Body of pancreas (tissue), 4 donors: ENCODE measurements at regions not wholly inside any gene's neighbourhood (a gene's known extent, or its start where the extent isn't known, plus 50 kb on each side); places are given as distances from the start of the nearest gene placed in this dataset.

Experiments used
- ATAC-seq: fragments of 150-250 bp; one replicate; pipeline ENCODE4 v1.9.1; 2016
- DNase-seq, 4 donors: peaks; one replicate each; pipeline ENCODE4 v3.0.0-alpha.2; 2019
- H3K27ac ChIP-seq, 4 donors: fragments of 200-600 bp; sonication (generic); 1 replicate in 3 of 4; 2 replicates in 1 of 4; pipeline versions ENCODE4 v1.5.1 to v1.6.1; 2016 to 2019; ENCODE audit warnings: mild to moderate bottlenecking in 1 of 4, mixed read lengths in 1 of 4, moderate library complexity in 1 of 4
- H3K27me3 ChIP-seq, 2 donors: fragments of 200-600 bp; sonication (generic); one replicate each; pipeline ENCODE4 v1.6.0; 2016; ENCODE audit warnings: mild to moderate bottlenecking in 1 of 2
- H3K36me3 ChIP-seq, 2 donors: fragments of 200-600 bp; sonication (generic); replicated peaks in 1 of 2; 2 replicates each; pipeline ENCODE4 v1.5.1; 2016; ENCODE audit warnings: low read depth in 2 of 2; ENCODE audit not compliant: insufficient read depth in 1 of 2
- H3K4me1 ChIP-seq: fragments of 200-600 bp; sonication (generic); one replicate; pipeline ENCODE4 v1.6.0; 2016
- H3K4me3 ChIP-seq, 2 donors: fragments of 200-600 bp; sonication (generic); 1 replicate in 1 of 2; 2 replicates in 1 of 2; pipeline ENCODE4 v1.5.1; 2016 to 2019
- H3K9me3 ChIP-seq, 3 donors: fragments of 200-600 bp; sonication (generic); 1 replicate in 2 of 3; 2 replicates in 1 of 3; pipeline ENCODE4 v1.5.1; 2016
- CTCF ChIP-seq, 7 experiments: fragments of 450-650 bp in 4 of 7; fragments of 200-600 bp in 3 of 7; sonication (generic) in 3 of 7; IDR thresholded peaks; one replicate each; pipeline ENCODE4 v1.5.1; 2016 to 2019; ENCODE audit warnings: antibody characterized with exemption in 7 of 7
- POLR2A ChIP-seq, 3 donors: fragments of 450-650 bp; IDR thresholded peaks; one replicate each; pipeline ENCODE4 v1.6.1; 2016; ENCODE audit warnings: antibody characterized with exemption in 3 of 3, mild to moderate bottlenecking in 2 of 3
- WGBS, 2 donors: methylation state at CpG; one replicate each; pipeline ENCODE4 v1.1.5; 2017; 5-methylcytosine and 5-hydroxymethylcytosine counted together
- intact Hi-C: fragments of 100-400 bp; cut with DNase I; formaldehyde crosslinking; loops from one replicate; pipeline ENCODE4 v1.15.1; 2023

GRCh38 chr9:22683700-22684075 is 237.1 kb downstream of the DMRTA1 start:
- ATAC-seq (no peak), DNase-seq (no peak)
- intact Hi-C loops, result no loop called here
- 38 to 42% methylated on average over 2 of the region's 2 CpGs for WGBS, 2 donors
- Histone ChIP-seq H3K27ac (no peak overlapping the region), H3K4me3 (no peak overlapping the region), H3K4me1 (no peaks in the 10 kb centered on the region), H3K27me3 (no peaks in the 10 kb centered on the region), H3K36me3 (no peaks in the 10 kb centered on the region), H3K9me3 (no peaks in the 10 kb centered on the region)
- TF ChIP-seq CTCF (IDR thresholded peaks at IDR 0.05) (no peak), POLR2A (IDR thresholded peaks at IDR 0.05) (no peak)

GRCh38 chr9:22693156-22693555 is 246.5 kb downstream of the DMRTA1 start:
- no peak for DNase-seq
- no peak for ATAC-seq
- Histone ChIP-seq H3K27me3 (no peaks in the 10 kb centered on the region), H3K9me3 (no peaks in the 10 kb centered on the region), H3K4me3 (no peak overlapping the region), H3K36me3 (no peaks in the 10 kb centered on the region), H3K4me1 (no peaks in the 10 kb centered on the region), H3K27ac (no peak overlapping the region)
- TF ChIP-seq POLR2A (IDR thresholded peaks at IDR 0.05) (no peak), CTCF (IDR thresholded peaks at IDR 0.05) (no peak)
- WGBS, 2 donors, result 69% methylated on average over 2 of the region's 2 CpGs
- intact Hi-C loops, result no loop called here

- Histone ChIP-seq H3K4me3 (no peak overlapping the region), H3K27me3 (no peaks in the 10 kb centered on the region), H3K27ac (no peak overlapping the region), H3K36me3 (no peaks in the 10 kb centered on the region), H3K4me1 (no peaks in the 10 kb centered on the region), H3K9me3 (no peaks in the 10 kb centered on the region)
- DNase-seq, result no peak
- TF ChIP-seq POLR2A (IDR thresholded peaks at IDR 0.05), result no peak
- no peak for TF ChIP-seq CTCF (IDR thresholded peaks at IDR 0.05)
- ATAC-seq, result no peak
- intact Hi-C loops, result no loop called here
Measured at GRCh38 chr9:22700171-22700570, 253.5 kb downstream of the DMRTA1 start.

GRCh38 chr9:22718653-22719052 is 272.0 kb downstream of the DMRTA1 start:
- DNase-seq (no peak), ATAC-seq (no peak)
- no peak for TF ChIP-seq CTCF (IDR thresholded peaks at IDR 0.05)
- TF ChIP-seq POLR2A (IDR thresholded peaks at IDR 0.05), result no peak
- H3K27me3 ChIP-seq, result no peaks in the 10 kb centered on the region
- intact Hi-C loops, result no loop called here
- 25 to 63% methylated on average over 1 of the region's 1 CpG for WGBS, 2 donors
- no peaks in the 10 kb centered on the region for H3K9me3 ChIP-seq
- no peaks in the 10 kb centered on the region for H3K4me1 ChIP-seq
- H3K36me3 ChIP-seq, result no peaks in the 10 kb centered on the region
- no peak overlapping the region for H3K27ac ChIP-seq
- H3K4me3 ChIP-seq, result no peak overlapping the region

GRCh38 chr9:22722492-22722891 is 275.9 kb downstream of the DMRTA1 start:
- no peaks in the 10 kb centered on the region for H3K36me3 ChIP-seq
- no peaks in the 10 kb centered on the region for H3K9me3 ChIP-seq
- no peak for DNase-seq
- no peak overlapping the region for H3K4me3 ChIP-seq
- WGBS, 2 donors, result 46 to 69% methylated on average over 2 of the region's 2 CpGs
- H3K27ac ChIP-seq, result no peak overlapping the region
- H3K4me1 ChIP-seq, result no peaks in the 10 kb centered on the region
- no peaks in the 10 kb centered on the region for H3K27me3 ChIP-seq
- ATAC-seq, result no peak
- TF ChIP-seq POLR2A (IDR thresholded peaks at IDR 0.05) (no peak), CTCF (IDR thresholded peaks at IDR 0.05) (no peak)
- intact Hi-C loops, result no loop called here
